ENCODE measurements at regions not wholly inside any gene's neighbourhood (a gene's known extent, or its start where the extent isn't known, plus 50 kb on each side); places are given as distances from the start of the nearest gene placed in this dataset.
"Not testable (repeated sequence)": the region's sequence is repeated elsewhere in the genome, so short reads cannot be mapped to it uniquely, and the experiment has no call there.

- 100% methylated on average over 1 of the region's 2 CpGs for WGBS (ENCODE audit: insufficient coverage, low lambda C conversion rate)
- Histone ChIP-seq H3K4me3 (ENCODE audit: low read length) (no peak overlapping the region), H3K4me1 (ENCODE audit: control insufficient read depth, insufficient read depth, low read length) (peaks cover 17% of the 10 kb centered on the region), H3K27me3 (ENCODE audit: control insufficient read depth, insufficient read depth, low read length) (no peaks in the 10 kb centered on the region), H3K9me3 (ENCODE audit: control insufficient read depth, low read depth, low read length) (no peaks in the 10 kb centered on the region), H3K27ac (ENCODE audit: low read length) (no peak overlapping the region), H3K36me3 (ENCODE audit: control insufficient read depth, insufficient read depth, low read length) (no peaks in the 10 kb centered on the region)
- DNase-seq = no peak
Measured at GRCh38 chr3:95514260-95514659, 1300.1 kb upstream of the EPHA6 start.

DNA sequence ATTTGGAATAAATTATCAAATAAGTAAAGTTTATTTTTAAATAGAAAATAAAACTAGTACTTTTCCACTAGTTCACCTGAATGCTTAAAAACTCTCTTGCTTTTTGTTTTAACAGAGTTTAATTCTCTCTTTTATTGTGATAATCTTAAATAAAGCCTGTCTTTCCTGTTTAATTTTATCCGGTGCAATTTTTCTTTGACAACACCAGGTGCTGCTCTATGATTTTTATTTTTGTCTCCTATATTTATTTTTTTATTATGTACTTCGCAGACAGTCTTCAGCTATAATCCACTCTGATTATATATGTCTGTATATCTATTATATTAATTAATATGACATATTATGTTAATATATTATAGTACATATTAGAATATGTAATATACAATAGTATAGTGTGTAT, 1293.0 kb upstream of the EPHA6 start:
- no peaks in the 10 kb centered on the region for H3K27me3 ChIP-seq (ENCODE audit: control insufficient read depth, insufficient read depth, low read length)
- H3K36me3 ChIP-seq (ENCODE audit: control insufficient read depth, insufficient read depth, low read length) = no peaks in the 10 kb centered on the region
- DNase-seq = no peak
- H3K27ac ChIP-seq (ENCODE audit: low read length) = no peak overlapping the region
- no peaks in the 10 kb centered on the region for H3K9me3 ChIP-seq (ENCODE audit: control insufficient read depth, low read depth, low read length)
- H3K4me1 ChIP-seq (ENCODE audit: control insufficient read depth, insufficient read depth, low read length) = no peaks in the 10 kb centered on the region
- WGBS (ENCODE audit: insufficient coverage, low lambda C conversion rate) = 100% methylated on average over 2 of the region's 2 CpGs
- H3K4me3 ChIP-seq (ENCODE audit: low read length) = no peak overlapping the region

DNA sequence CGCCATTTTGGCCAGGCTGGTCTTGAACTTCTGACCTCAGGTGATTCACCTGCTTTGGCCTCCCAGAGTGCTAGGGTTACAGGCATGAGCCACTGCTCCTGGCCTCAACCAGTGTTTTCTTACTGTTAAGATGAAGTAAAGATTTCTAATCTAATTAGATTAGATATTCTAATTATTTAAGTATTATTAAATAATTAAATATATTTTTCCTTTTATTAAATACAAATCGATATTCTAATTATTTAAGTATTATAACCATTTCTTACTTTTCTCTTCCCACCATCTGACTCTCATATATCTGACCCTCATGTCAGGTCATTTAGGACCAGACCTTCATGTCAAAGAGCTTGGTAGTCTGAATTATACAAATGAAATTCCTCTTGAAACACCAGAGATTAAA, 1291.9 kb upstream of the EPHA6 start:
- H3K36me3 ChIP-seq (ENCODE audit: control insufficient read depth, insufficient read depth, low read length) = no peaks in the 10 kb centered on the region
- no peaks in the 10 kb centered on the region for H3K9me3 ChIP-seq (ENCODE audit: control insufficient read depth, low read depth, low read length)
- H3K4me1 ChIP-seq (ENCODE audit: control insufficient read depth, insufficient read depth, low read length) = no peaks in the 10 kb centered on the region
- WGBS (ENCODE audit: insufficient coverage, low lambda C conversion rate) = 100% methylated on average over 1 of the region's 2 CpGs
- H3K4me3 ChIP-seq (ENCODE audit: low read length) = no peak overlapping the region
- H3K27me3 ChIP-seq (ENCODE audit: control insufficient read depth, insufficient read depth, low read length) = no peaks in the 10 kb centered on the region
- H3K27ac ChIP-seq (ENCODE audit: low read length) = no peak overlapping the region
- DNase-seq = no peak

- H3K9me3 ChIP-seq (ENCODE audit: control insufficient read depth, low read depth, low read length) = no peaks in the 10 kb centered on the region
- DNase-seq = no peak
- H3K27me3 ChIP-seq (ENCODE audit: control insufficient read depth, insufficient read depth, low read length) = no peaks in the 10 kb centered on the region
- H3K27ac ChIP-seq (ENCODE audit: low read length) = no peak overlapping the region
- no peak overlapping the region for H3K4me3 ChIP-seq (ENCODE audit: low read length)
- H3K4me1 ChIP-seq (ENCODE audit: control insufficient read depth, insufficient read depth, low read length) = no peaks in the 10 kb centered on the region
- no peaks in the 10 kb centered on the region for H3K36me3 ChIP-seq (ENCODE audit: control insufficient read depth, insufficient read depth, low read length)
Measured at GRCh38 chr3:95539950-95540483, 1274.4 kb upstream of the EPHA6 start.

DNA sequence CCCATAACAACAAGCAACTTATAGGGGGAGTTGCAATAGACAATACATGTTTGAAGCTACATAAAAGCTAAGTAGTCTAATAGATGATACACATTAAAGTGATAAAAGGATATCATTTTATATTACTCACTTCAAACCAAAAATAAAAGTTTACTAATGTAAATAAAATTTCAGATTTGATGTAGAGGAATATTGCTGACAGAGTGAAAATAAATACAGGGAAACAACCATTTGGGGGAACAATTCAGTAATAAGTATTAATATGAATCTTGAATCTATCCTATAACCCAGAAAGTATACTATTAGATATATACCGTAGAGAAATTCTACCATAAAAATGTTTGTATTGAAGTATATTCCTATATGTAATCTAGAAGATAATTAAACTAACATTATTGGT, 1248.9 kb upstream of the EPHA6 start:
- 100% methylated on average over 1 of the region's 1 CpG for WGBS (ENCODE audit: insufficient coverage, low lambda C conversion rate)
- H3K27me3 ChIP-seq (ENCODE audit: control insufficient read depth, insufficient read depth, low read length) = no peaks in the 10 kb centered on the region
- no peak overlapping the region for H3K27ac ChIP-seq (ENCODE audit: low read length)
- H3K9me3 ChIP-seq (ENCODE audit: control insufficient read depth, low read depth, low read length) = no peaks in the 10 kb centered on the region
- no peaks in the 10 kb centered on the region for H3K36me3 ChIP-seq (ENCODE audit: control insufficient read depth, insufficient read depth, low read length)
- no peaks in the 10 kb centered on the region for H3K4me1 ChIP-seq (ENCODE audit: control insufficient read depth, insufficient read depth, low read length)
- no peak overlapping the region for H3K4me3 ChIP-seq (ENCODE audit: low read length)
- DNase-seq = no peak

DNA sequence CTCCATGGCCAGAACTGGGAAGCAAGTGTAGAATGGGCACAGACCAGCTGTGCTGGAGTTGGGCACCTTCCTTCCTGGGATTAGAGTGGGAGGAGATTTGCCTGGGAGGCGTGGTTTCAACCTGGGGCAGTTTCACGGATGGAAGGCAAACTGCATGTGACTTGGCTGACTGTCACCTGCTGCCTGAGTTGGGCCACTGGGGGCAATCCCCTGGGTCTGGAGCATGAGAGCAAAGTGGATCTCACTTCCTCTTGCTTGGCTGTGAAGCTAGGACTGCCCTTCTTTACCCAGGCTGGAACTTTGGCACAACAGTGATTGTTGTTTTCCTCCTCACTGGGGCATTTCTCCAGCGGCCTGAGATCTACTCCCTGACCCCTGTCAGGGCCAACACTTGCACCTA, 1247.0 kb upstream of the EPHA6 start:
- no CpG with 5 or more reads among the region's 3 CpGs for WGBS (ENCODE audit: insufficient coverage, low lambda C conversion rate)
- Histone ChIP-seq H3K27ac (ENCODE audit: low read length) (no peak overlapping the region), H3K36me3 (ENCODE audit: control insufficient read depth, insufficient read depth, low read length) (no peaks in the 10 kb centered on the region), H3K9me3 (ENCODE audit: control insufficient read depth, low read depth, low read length) (no peaks in the 10 kb centered on the region), H3K4me3 (ENCODE audit: low read length) (no peak overlapping the region), H3K4me1 (ENCODE audit: control insufficient read depth, insufficient read depth, low read length) (no peaks in the 10 kb centered on the region), H3K27me3 (ENCODE audit: control insufficient read depth, insufficient read depth, low read length) (no peaks in the 10 kb centered on the region)
- DNase-seq = no peak

- no CpG with 5 or more reads among the region's 2 CpGs for WGBS (ENCODE audit: insufficient coverage, low lambda C conversion rate)
Measured at GRCh38 chr3:95586754-95587153, 1227.6 kb upstream of the EPHA6 start.

GRCh38 chr3:95587641-95588040, 1226.8 kb upstream of the EPHA6 start:
- H3K4me3 ChIP-seq (ENCODE audit: low read length); H3K36me3 ChIP-seq (ENCODE audit: control insufficient read depth, insufficient read depth, low read length); DNase-seq; H3K9me3 ChIP-seq (ENCODE audit: control insufficient read depth, low read depth, low read length); H3K27me3 ChIP-seq (ENCODE audit: control insufficient read depth, insufficient read depth, low read length); H3K4me1 ChIP-seq (ENCODE audit: control insufficient read depth, insufficient read depth, low read length); H3K27ac ChIP-seq (ENCODE audit: low read length): not testable (repeated sequence)
- WGBS (ENCODE audit: insufficient coverage, low lambda C conversion rate) = no CpG with 5 or more reads among the region's 8 CpGs

More at GRCh38 chr3:95586754-95587153, 1227.6 kb upstream of the EPHA6 start:
- H3K27me3 ChIP-seq (ENCODE audit: control insufficient read depth, insufficient read depth, low read length) = no peaks in the 10 kb centered on the region
- H3K4me1 ChIP-seq (ENCODE audit: control insufficient read depth, insufficient read depth, low read length) = no peaks in the 10 kb centered on the region
- no peak overlapping the region for H3K4me3 ChIP-seq (ENCODE audit: low read length)
- H3K27ac ChIP-seq (ENCODE audit: low read length) = no peak overlapping the region
- DNase-seq = no peak
- no peaks in the 10 kb centered on the region for H3K36me3 ChIP-seq (ENCODE audit: control insufficient read depth, insufficient read depth, low read length)
- peaks cover 6% of the 10 kb centered on the region for H3K9me3 ChIP-seq (ENCODE audit: control insufficient read depth, low read depth, low read length)

- Histone ChIP-seq H3K4me1 (ENCODE audit: control insufficient read depth, insufficient read depth, low read length) (no peaks in the 10 kb centered on the region), H3K36me3 (ENCODE audit: control insufficient read depth, insufficient read depth, low read length) (no peaks in the 10 kb centered on the region), H3K27me3 (ENCODE audit: control insufficient read depth, insufficient read depth, low read length) (no peaks in the 10 kb centered on the region), H3K27ac (ENCODE audit: low read length) (no peak overlapping the region), H3K9me3 (ENCODE audit: control insufficient read depth, low read depth, low read length) (peaks cover 6% of the 10 kb centered on the region), H3K4me3 (ENCODE audit: low read length) (no peak overlapping the region)
- DNase-seq = no peak
- no CpG with 5 or more reads among the region's 13 CpGs for WGBS (ENCODE audit: insufficient coverage, low lambda C conversion rate)
Measured at GRCh38 chr3:95588473-95588872, 1225.9 kb upstream of the EPHA6 start.

DNA sequence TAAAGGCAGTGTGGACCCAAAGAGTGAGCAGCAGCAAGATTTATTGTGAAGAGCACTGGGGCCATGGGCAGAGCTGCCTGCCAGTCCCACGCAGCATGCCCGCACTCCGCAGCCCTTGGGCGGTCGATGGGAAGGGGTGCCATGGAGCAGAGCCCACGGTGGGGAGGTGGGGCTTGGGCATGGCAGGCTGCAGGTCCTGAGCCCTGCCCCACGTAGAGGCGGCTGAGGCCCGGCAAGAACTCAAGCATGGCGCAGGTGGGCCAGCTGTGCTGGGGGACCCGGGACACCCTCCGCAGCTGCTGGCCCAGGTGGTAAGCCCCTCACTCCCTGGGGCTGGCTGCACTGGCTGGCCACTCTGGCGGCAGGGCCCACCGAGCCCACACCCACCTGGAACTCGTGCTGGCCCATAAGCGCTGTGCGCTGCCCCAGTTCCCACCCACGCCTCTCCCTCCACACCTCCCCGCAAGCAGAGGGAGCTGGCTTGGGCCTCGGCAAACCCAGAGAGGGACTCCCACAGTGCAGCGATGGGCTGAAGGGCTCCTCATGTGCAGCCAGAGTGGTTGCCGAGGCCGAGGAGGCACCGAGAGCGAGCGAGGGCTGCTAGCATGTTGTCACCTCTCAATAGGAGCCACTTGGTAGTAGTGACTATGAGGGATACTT, 1218.8 kb upstream of the EPHA6 start:
- no CpG with 5 or more reads among the region's 26 CpGs for WGBS (ENCODE audit: insufficient coverage, low lambda C conversion rate)
- Histone ChIP-seq H3K27me3 (ENCODE audit: control insufficient read depth, insufficient read depth, low read length) (no peaks in the 10 kb centered on the region), H3K9me3 (ENCODE audit: control insufficient read depth, low read depth, low read length) (peaks cover 7% of the 10 kb centered on the region), H3K27ac (ENCODE audit: low read length) (no peak overlapping the region), H3K4me1 (ENCODE audit: control insufficient read depth, insufficient read depth, low read length) (no peaks in the 10 kb centered on the region), H3K36me3 (ENCODE audit: control insufficient read depth, insufficient read depth, low read length) (no peaks in the 10 kb centered on the region), H3K4me3 (ENCODE audit: low read length) (no peak overlapping the region)
- DNase-seq = no peak

- Histone ChIP-seq H3K4me1 (ENCODE audit: control insufficient read depth, insufficient read depth, low read length) (no peaks in the 10 kb centered on the region), H3K27ac (ENCODE audit: low read length) (no peak overlapping the region), H3K36me3 (ENCODE audit: control insufficient read depth, insufficient read depth, low read length) (no peaks in the 10 kb centered on the region), H3K9me3 (ENCODE audit: control insufficient read depth, low read depth, low read length) (no peaks in the 10 kb centered on the region), H3K4me3 (ENCODE audit: low read length) (no peak overlapping the region), H3K27me3 (ENCODE audit: control insufficient read depth, insufficient read depth, low read length) (no peaks in the 10 kb centered on the region)
- no CpG with 5 or more reads among the region's 1 CpG for WGBS (ENCODE audit: insufficient coverage, low lambda C conversion rate)
- no peak for DNase-seq
Measured at GRCh38 chr3:95607926-95608325, 1206.5 kb upstream of the EPHA6 start.
